HG02642 (cell line): ENCODE measurements at regions not wholly inside any gene's neighbourhood (a gene's known extent, or its start where the extent isn't known, plus 50 kb on each side); places are given as distances from the start of the nearest gene placed in this dataset.

Source experiments
- ATAC-seq: cut with Tn5 transposase; IDR thresholded peaks from one replicate; pipeline ENCODE4 v1.9.1; 2021; ENCODE audit warnings: mild to moderate bottlenecking; ENCODE audit not compliant: unreplicated experiment, poor library complexity

GRCh38 chr9:115747731-115748130 lies 405.9 kb upstream of the PAPPA start:
- ATAC-seq: no peak

- no peak for ATAC-seq
Measured at GRCh38 chr9:115756736-115757135, 396.9 kb upstream of the PAPPA start.

- ATAC-seq: no peak
Measured at GRCh38 chr9:115757461-115757860, 396.1 kb upstream of the PAPPA start.

- no peak for ATAC-seq
Measured at GRCh38 chr9:115758441-115758840, 395.1 kb upstream of the PAPPA start.

GRCh38 chr9:115759426-115759825 lies 394.2 kb upstream of the PAPPA start:
- no peak for ATAC-seq

DNA sequence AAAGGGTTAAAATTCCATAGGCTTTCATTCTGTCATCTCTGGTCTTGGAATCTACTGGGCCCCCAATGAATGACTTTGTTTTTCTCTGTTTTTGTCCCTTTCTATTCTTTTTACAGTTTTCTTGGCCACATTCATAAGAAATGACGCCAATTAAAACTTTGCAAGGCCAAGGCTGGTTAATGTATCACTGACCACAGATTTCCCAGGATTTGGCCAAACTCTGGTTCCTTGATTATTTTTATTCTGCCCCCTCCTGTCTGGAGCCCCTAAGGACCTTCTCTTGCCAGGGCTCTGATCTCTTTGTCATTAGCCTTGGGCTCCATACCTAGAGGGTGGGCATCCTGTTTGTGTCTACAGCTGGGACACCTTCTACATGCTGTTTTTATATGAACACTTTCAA lies 388.9 kb upstream of the PAPPA start:
- no peak for ATAC-seq

- ATAC-seq: no peak
Measured at GRCh38 chr9:115765060-115765459, 388.5 kb upstream of the PAPPA start.

GRCh38 chr9:115766370-115766955 lies 387.1 kb upstream of the PAPPA start:
- ATAC-seq: no peak

DNA sequence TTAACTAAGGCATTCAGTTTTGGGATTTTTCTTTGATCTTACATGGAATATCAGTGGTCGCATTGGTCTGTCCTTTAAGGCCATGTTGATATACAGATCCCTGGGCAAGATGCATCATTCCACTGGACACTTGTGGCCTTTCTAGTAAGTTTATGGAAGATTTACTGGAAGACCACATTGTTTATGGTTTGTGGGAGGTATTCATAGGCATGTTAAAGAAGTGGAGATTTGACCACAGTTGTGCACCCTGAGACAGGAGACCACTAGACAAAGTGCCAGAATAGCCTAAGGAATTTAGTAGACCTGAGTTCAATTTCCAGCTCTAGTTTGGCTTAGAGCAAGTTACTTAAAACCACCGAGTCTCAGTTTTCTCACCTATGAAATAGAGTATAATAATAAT lies 383.1 kb upstream of the PAPPA start:
- ATAC-seq: no peak

- ATAC-seq: no peak
Measured at GRCh38 chr9:115775659-115776058, 377.9 kb upstream of the PAPPA start.

DNA sequence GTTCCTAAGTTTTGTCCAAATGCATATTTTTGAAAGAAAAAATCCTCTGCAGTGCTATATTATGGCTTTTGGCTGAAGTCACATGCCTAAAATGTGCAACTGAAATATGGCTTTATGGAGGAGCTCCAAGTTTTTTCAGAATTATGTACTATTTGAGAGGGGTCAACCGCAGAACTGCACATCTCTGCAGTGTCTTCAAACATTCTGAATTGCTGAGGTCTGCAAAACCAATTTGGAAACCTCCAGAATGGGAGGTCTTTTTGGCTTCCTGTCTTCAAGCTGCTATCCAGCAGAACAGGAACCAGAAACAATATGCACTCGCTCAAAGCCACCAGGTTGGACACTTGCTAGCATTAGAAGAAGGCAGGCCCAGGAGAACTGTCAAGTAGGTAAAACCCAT lies 376.0 kb upstream of the PAPPA start:
- ATAC-seq: no peak

- no peak for ATAC-seq
Measured at GRCh38 chr9:115781070-115781736, 372.4 kb upstream of the PAPPA start.

- no peak for ATAC-seq
Measured at GRCh38 chr9:115786321-115786720, 367.3 kb upstream of the PAPPA start.

GRCh38 chr9:115790520-115790919 lies 363.1 kb upstream of the PAPPA start:
- ATAC-seq: no peak

DNA sequence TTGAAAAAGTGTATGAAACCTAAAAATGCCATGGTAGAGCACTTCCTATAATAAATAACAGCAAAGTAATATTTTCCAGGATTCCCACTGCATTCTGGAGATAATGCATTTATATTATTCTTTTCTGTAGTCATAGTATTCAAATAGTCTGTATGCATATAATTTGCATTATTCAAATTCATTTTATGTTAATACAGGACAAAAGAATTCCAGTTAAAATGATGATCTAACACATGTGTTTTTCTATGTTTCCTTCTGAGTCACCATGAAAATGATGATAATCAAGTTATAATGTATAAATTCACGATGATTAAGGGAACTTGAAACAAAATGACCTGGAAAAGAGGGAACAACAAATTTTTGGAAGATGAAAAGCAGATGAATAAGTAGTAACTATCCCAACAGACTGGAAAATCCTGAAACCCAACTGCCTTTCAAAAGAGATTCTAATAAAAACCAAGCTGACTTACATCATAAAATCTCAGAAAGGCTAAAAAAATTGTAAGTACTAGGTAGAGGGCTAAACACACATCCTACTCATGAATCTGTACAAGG lies 358.6 kb upstream of the PAPPA start:
- ATAC-seq: no peak

GRCh38 chr9:115799734-115800133 lies 353.9 kb upstream of the PAPPA start:
- no peak for ATAC-seq

- ATAC-seq: no peak
Measured at GRCh38 chr9:115804206-115804605, 349.4 kb upstream of the PAPPA start.

DNA sequence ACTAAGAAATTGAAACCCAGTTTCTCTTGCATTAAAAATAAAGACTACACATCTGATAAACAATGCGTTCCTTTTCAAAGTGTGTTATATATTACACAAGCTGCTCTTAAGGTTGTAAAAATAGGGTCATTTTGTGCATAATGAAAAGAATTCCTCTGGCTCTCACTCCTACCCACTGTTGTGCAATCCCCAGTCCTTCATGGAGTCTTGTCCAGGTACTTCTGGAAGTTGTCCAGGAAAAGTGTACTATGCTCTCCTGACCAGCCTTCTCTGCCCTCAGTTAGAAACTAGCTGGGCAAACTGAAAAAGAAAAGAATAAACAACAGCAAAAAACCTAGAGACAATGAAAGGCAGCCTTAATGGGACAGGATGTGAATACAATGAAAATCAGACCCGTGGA lies 345.5 kb upstream of the PAPPA start:
- ATAC-seq: no peak

DNA sequence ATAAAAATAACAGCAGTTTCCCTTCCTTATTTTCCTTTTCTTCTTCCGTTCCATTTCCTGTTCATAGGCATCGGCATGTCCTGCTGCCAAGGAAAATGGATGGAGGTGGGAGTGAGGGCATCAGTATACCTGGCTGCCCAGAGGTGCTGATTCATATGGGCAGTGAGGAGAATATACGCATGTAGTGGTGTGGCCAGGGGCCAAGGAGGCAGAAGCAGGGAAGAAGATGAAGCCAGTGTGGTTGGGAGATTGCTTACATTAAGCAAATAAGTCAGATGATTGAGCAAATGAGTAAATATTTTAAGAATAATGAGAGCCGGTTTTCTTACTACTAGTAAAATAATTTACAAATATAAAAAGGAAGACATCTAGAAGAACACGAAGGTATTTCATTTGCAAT lies 344.9 kb upstream of the PAPPA start:
- no peak for ATAC-seq

- no peak for ATAC-seq
Measured at GRCh38 chr9:115810166-115810565, 343.4 kb upstream of the PAPPA start.

DNA sequence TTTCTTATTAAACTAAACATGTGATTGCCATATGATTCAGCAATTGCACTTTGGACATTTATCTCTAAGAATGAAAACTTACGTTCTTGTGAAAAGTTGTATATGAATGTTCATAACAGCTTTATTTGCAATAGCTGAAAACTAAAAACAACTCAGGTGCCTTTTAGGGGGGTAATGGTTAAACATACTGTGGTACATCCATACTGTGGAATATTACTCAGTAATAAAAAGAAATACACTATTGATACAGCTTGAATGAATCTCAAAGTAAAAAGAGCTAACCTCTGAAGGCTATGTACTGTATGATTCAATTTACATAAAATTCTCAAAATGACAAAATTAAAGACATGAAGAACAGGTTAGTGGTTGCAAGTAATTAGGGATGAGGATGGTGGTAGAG lies 339.5 kb upstream of the PAPPA start:
- ATAC-seq: no peak

- no peak for ATAC-seq
Measured at GRCh38 chr9:115815786-115816185, 337.8 kb upstream of the PAPPA start.
